ENCODE measurements at regions not wholly inside any gene's neighbourhood (a gene's known extent, or its start where the extent isn't known, plus 50 kb on each side); places are given as distances from the start of the nearest gene placed in this dataset.

GRCh38 chr7:35366167-35367155 lies 112.6 kb upstream of the TBX20 start:
- no peak overlapping the region for H3K4me3 ChIP-seq (ENCODE audit: low read depth, low read length)
- TF ChIP-seq CTCF (IDR thresholded peaks at IDR 0.05; ENCODE audit: low read depth, low read length), result no peak

DNA sequence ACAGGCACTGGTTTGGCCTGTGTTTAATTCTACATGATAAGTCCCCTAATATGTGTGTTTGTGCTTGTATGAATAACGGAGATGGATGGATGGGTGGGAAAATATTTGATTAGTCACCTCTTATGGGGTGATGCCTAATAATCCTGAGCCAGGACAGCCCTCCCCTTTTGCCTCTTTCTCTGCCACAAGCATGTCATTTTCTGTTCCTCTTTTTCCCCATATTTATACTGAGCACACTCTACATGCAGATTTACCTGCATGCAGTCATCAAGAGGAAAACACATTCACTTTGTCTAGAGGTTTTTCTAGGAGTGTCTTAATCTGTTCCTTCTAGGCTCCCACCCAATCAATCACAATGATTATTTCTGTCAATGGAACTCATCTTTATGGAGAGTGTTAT lies 111.6 kb upstream of the TBX20 start:
- no peak for TF ChIP-seq CTCF (IDR thresholded peaks at IDR 0.05; ENCODE audit: low read depth, low read length)
- H3K4me3 ChIP-seq (ENCODE audit: low read depth, low read length), result no peak overlapping the region

GRCh38 chr7:35362341-35362740 lies 108.4 kb upstream of the TBX20 start:
- H3K4me3 ChIP-seq (ENCODE audit: low read depth, low read length), result no peak overlapping the region
- no peak for TF ChIP-seq CTCF (IDR thresholded peaks at IDR 0.05; ENCODE audit: low read depth, low read length)

DNA sequence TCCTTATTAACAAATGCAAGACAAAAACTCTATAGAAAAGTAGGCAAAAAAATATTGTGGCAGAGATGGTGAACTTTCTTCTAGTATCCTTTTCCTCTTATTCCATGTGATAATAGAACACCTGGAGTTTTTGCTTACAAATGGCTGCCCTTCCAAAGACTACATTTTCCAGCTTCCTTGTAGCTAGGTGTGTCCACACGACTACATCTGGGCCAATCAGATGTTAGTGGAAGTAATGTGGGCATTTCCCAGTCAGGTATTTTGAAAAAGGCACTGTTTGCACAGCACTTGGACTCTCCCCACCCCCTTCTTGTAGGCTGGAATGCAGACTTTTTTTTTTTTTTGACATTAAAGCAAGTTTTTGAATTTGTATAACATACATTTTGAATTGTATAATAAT lies 105.5 kb upstream of the TBX20 start:
- H3K4me3 ChIP-seq (ENCODE audit: low read depth, low read length), result no peak overlapping the region
- TF ChIP-seq CTCF (IDR thresholded peaks at IDR 0.05; ENCODE audit: low read depth, low read length), result no peak

GRCh38 chr7:35356495-35356894 lies 102.6 kb upstream of the TBX20 start:
- no peak overlapping the region for H3K4me3 ChIP-seq (ENCODE audit: low read depth, low read length)
- no peak for TF ChIP-seq CTCF (IDR thresholded peaks at IDR 0.05; ENCODE audit: low read depth, low read length)

DNA sequence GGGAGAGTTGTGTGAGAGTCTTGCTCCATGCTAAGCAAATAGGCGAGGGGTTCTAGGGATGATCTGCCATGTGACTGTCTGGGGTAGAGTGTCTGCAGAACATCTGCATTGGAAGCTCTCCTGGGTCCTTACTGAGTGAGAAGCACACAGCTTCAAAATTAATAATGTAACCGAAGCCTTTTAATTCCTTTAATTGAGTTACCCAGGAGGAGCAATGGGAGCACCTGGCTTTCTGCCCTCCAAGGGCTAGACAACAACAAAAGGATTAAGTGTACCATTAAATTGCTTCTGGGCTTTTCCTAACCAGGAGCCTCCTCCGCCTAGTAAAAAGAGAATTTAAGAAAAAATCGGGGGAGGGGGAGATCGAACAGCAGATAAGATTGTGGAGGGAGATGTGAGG lies 102.0 kb upstream of the TBX20 start:
- TF ChIP-seq CTCF (IDR thresholded peaks at IDR 0.05; ENCODE audit: low read depth, low read length), result no peak
- no peak overlapping the region for H3K4me3 ChIP-seq (ENCODE audit: low read depth, low read length)

GRCh38 chr7:35355199-35355598 lies 101.3 kb upstream of the TBX20 start:
- no peak overlapping the region for H3K4me3 ChIP-seq (ENCODE audit: low read depth, low read length)
- no peak for TF ChIP-seq CTCF (IDR thresholded peaks at IDR 0.05; ENCODE audit: low read depth, low read length)
